ENCODE measurements at regions not wholly inside any gene's neighbourhood (a gene's known extent, or its start where the extent isn't known, plus 50 kb on each side); places are given as distances from the start of the nearest gene placed in this dataset.

DNA sequence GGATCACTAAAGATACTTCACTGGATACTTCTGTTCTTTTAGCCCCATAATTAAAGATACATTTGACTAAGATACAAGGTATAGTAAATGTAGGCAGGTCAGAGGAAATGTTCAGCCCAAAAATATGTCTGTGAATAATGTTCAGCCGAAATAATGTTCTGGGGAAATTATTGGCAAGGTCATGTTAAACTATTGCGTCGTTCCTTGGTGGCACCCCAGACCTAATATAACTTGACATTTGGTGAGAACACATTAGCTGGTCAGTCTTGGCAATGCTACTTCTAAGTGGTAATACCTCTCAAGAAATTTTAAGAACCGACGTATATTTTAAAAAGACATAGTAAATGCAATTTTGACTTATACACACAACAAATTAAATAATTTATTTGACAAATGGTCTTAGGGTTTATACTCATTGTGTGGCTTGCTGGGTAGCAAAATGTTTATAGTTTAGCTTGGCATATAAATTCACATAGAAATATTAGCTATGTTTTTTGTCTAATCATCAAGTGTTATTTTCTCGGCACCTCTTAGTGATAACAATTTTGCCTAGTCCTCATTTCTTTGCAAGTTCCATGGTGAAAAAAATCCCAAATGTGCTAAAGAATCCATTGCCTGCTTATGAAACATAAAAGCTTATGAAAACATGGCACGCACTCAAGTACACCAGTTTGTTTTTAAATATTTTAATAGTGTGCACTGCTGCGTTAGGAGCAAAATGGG, 270.3 kb upstream of the NEBL start:
- DNase-seq: no peak

DNA sequence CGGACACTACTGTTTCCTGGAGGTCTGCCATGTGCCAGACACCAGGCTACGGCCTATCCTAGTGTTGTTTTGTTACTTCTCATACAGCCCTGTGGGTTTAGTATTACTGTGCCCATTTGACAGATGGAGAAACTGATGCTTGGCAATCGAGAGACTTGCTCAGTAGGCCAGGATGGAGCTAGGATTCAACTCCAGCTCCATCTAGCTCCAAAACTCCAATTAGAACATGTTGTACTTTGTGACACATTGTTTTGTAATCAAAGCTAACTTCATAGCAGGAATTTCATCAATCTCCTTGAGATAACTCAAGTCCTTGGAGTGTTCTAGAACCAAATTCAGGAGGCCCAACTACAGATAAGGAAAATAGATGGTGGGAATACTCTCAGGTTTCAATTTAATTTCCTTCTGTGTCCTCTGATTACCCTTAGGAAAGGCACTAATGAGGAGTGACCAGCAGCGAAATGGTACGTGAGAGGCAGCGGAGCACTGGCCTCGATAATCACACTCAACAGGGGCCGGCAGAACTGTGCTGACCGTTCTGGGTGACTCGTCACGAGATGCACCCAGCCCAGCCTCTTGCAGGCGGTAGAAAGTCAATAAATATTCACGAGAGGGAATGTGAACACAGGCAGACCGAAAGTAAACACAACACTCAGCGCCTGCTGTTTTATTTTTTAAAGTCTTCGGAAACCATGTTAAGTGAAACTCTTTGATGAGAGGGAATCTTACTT, 269.6 kb upstream of the NEBL start:
- DNase-seq: no peak

GRCh38 chr10:21165489-21165888, 268.4 kb upstream of the NEBL start:
- no peak for DNase-seq

DNA sequence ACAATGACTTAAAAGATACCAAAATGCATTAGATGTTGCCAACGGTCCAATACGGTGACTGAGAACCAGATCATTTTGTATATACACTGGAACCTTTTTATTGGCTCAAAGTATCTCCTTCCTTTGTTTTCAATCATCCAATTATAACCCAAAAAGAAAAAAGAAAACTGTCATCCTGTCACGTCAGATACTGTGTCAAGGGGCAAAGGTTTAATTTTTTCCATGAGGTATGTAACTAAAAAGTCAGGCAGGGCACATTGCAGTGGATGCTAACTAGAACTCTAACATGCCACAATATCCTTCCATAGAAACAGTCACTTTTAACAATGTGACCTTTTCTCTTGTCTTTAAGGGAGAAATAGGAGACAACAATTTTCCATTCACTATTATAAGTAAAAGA, 267.6 kb upstream of the NEBL start:
- no peak for DNase-seq

- no peak for DNase-seq
Measured at GRCh38 chr10:21162948-21163347, 265.8 kb upstream of the NEBL start.

DNA sequence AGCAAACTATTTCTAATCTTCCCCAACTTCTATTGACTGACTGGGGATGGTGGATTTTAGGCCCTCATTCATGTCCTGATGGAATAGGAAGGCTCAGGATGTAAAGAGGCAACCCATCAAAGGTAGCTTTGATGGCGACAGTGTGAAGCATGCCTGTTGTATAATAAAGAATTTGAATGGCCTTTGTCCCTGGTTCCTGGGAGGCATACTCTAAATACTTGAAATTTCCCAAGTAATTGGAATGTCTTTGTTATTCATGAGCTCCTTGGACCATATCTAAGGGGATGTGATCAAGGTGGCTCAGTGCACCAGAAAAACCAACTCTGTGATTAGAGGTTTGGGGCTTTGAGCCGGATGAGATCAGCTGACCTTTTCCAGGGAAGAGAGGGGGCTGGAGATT, 264.5 kb upstream of the NEBL start:
- DNase-seq: no peak

- DNase-seq: no peak
Measured at GRCh38 chr10:21161090-21161625, 264.0 kb upstream of the NEBL start.

GRCh38 chr10:21160116-21160515, 263.0 kb upstream of the NEBL start:
- DNase-seq: no peak

GRCh38 chr10:21159669-21160068, 262.6 kb upstream of the NEBL start:
- DNase-seq: no peak

GRCh38 chr10:21158301-21158700, 261.2 kb upstream of the NEBL start:
- no peak for DNase-seq

DNA sequence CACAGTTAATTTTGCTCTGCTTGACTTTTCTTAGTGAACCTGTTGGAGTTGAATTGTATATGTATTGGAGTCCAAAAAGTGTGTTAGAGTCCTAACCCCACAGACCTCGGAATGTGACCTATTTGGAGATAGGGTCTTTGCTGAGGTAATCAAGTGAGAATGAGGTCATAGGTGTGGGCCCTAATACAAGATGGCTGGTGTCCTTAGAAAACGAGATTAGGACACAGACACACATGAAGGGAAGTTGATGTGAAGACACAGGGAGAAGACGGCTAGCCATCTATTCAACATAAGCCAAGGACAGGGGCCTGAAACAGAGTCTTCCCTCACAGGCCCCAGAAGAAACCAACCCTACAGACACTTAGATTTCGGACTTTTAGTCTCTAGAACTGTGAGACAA, 260.6 kb upstream of the NEBL start:
- no peak for DNase-seq

DNA sequence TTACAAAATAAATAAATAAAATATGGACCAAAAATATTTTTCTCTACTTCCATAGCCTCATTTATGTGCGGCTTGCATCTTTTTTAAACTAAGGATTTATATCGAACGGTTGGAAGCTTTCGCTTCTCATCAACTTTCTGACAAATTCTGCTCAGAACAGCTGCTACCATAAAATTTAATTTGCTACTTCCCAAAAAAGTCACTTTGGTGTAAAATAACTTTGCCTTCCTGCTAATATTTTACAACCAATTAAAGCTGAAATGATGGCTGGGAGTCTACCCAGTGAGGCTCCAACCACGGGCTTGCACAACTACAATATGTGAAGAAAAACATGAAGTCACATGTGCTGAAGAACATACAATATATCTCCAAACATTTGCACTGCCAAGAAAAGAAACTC, 253.1 kb upstream of the NEBL start:
- DNase-seq: no peak

- DNase-seq: no peak
Measured at GRCh38 chr10:21146436-21146789, 249.3 kb upstream of the NEBL start.

- peak; percentile 35 for DNase-seq
Measured at GRCh38 chr10:21145751-21146435, 248.8 kb upstream of the NEBL start.

DNA sequence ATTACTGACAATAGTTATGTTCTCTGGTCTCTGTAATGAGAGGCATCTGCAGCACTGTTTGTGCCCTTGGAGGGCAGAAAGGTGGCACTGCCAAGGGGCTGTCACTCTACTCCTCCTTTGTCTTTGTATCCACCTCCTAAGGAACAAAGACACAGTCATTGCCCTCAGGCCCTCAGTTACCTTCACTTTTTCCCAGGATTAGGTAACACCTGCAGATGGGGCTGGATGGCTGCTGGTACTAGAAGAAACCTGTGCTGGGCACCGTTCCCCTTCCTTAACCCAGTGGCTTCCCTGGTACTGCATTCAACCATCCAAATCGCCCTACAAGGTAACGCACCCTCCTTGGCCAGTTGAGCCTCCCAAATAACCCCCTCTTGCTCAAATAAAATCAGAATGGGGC, 246.9 kb upstream of the NEBL start:
- no peak for DNase-seq

DNA sequence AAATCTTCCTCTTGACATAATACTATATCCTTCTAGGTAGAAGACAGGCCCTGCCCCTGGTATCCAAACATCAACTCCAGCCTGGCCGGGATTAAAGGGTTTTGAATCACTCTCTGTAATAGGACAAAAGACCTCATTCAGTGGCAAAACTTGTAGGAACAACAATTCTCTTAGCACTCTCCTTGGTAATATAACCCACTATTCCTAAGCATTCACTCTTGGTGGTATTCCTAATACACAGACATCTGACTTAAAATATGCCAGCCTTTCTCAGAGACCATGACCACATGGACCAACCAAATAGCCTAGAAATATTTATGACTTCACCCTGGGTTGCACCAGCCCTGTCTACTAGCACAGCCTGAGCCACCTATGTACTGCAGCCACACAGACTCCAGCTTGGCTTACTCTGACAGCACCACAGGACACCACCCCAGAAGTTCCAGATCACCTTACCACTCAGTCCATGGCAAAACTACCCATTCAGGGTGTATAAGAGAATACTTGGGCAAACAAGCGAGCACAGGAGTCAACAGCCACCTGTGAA, 244.9 kb upstream of the NEBL start:
- DNase-seq: peak; percentile 29

- DNase-seq: no peak
Measured at GRCh38 chr10:21138769-21139340, 241.7 kb upstream of the NEBL start.

DNA sequence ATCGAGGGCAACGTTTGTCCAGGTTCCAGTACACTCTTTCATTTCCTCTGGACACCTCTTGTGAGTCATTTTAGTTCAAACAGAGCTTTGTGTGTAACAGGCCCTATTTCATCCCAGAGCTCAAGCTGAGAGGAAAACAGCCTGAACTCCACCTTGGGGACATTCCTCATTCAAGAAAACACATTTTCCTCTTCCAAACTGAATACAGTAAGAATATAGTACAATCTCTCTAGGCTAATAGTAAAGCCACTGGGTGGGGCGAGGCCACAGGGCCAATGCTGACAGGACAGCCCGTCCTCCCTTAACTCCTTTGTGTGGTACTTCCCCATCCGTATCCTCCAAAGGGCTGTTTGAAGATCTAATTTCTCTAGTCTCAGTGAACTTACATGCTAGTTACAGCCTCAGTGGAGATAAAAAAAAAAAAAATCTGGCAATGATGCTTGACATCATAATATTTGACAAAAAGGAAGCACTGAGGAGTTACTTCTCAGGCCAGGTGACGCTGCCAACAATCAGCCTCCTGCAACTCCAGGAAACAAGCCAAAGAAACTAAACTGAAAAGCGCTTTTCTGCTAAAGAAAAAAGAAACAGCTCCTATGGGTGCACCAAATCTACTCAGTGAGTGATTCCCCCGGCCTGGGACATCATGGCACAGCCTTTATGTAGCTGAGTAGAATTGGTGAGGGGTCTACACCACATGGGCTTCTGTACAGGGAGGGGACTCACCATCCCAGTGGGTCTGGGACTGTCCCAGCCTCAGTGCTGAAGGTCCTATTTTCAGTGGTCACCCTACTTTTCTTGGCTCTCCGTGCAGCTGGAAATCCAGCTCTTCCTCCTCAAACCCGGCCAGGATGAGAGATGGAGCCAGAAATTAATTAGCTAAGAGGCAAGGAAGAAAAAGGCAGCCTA, 238.2 kb upstream of the NEBL start:
- DNase-seq: peak; percentile 52

- no peak for DNase-seq
Measured at GRCh38 chr10:21134645-21135022, 237.5 kb upstream of the NEBL start.

GRCh38 chr10:21130683-21131442, 233.8 kb upstream of the NEBL start:
- no peak for DNase-seq

DNA sequence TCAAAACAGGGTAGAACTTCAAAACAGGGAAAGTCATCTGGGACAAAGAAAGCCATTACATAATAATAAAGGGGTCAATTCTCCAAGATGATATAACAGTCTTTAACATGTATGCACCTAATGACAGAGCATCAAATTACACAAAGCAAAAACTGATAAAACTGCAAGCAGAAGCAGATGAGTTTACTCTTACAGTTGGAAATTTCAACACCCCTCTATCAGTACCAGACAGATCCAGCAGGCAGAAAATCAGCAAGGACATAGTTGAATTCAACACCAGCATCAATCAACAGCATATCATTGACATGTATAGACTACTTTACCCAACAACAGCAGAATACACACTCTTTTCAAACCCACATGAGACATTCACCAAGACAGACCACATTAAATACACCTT, 233.0 kb upstream of the NEBL start:
- no peak for DNase-seq

All from midbrain (tissue), 1 donor.